ENCODE measurements at regions not wholly inside any gene's neighbourhood (a gene's known extent, or its start where the extent isn't known, plus 50 kb on each side); places are given as distances from the start of the nearest gene placed in this dataset.
"Not testable (repeated sequence)": the region's sequence is repeated elsewhere in the genome, so short reads cannot be mapped to it uniquely, and the experiment has no call there.

DNA sequence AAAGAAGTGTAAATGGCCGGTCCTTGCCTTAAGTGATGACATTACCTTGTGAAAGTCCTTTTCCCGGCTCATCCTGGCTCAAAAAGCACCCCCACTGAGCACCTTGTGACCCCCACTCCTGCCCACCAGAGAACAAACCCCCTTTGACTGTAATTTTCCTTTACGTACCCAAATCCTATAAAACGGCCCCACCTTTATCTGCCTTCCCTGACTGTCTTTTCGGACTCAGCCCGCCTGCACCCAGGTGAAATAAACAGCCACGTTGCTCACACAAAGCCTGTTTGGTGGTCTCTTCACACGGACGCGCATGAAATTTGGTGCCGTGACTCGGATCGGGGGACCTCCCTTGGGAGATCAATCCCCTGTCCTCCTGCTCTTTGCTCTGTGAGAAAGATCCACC lies 112.4 kb downstream of the NPY start:
- not testable (repeated sequence) for DNase-seq

DNA sequence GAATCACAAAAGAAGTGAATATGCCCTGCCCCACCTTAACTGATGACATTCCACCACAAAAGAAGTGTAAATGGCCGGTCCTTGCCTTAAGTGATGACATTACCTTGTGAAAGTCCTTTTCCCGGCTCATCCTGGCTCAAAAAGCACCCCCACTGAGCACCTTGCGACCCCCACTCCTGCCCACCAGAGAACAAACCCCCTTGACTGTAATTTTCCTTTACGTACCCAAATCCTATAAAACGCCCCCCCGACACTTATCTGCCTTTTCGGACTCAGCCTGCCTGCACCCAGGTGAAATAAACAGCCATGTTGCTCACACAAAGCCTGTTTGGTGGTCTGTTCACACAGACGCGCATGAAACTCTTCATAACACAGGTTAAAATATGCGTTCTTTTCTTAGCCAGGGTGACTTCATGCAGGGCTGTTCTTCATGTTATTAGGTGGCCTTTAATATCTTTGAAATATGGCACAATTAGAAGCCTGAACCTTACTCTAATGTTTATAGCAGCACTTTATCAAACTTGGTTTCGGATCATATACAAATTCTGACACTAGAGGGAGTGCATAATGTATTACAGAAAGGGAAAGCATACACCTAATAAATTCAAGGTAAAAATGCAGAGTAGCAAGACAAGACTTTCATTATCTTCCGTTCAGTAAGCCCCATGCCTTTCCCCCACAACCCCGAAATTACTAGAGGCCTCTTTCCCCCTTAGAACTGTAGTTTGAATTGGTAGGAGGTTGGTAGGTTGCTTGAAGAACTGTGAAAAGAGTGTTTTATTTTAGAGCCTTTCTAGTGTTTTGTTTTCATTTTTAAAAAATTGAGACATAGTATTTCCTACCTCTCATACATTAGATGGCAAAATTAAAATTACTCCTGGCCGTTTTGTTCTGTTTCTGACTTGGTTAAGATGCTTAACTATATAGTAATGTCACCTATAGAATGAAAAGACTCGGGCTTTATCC lies 117.9 kb downstream of the NPY start:
- peak; percentile 63 for DNase-seq

DNA sequence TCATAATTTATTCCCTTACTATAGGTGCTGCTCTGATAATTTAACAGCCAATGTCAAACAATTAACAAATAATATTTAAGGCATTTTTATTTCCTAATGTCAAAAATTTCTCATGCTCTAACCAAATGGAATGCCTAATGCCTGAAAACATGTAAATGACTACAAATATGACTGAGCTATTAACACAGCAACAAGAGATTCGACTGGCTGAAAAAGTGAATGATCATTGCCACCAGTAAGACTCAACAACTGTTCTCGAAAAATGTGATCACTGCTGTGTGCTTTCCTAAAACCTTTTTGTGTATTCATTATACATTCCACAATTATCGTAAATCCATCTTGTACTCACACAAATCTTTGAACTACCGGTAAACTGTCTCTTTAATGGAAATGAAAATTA lies 118.7 kb downstream of the NPY start:
- no peak for DNase-seq

DNA sequence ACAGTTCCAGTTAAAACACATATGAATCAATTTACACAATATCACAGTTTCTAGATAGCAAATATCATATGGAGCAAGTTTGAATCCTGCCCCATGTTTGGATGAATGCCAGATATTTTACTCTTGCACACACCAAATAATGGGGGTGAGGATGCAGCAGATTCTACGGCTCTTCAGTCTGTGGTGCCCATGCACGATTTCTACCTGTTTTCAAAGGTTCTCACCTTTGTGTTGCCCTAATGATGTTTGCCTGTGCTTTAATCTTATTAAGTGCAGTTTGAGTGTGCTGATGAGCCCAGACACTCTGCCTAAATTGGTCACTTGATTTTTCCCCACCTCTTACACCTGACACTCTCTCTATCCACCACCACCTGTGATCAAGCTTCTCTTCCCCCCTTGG lies 119.6 kb downstream of the NPY start:
- no peak for DNase-seq

DNA sequence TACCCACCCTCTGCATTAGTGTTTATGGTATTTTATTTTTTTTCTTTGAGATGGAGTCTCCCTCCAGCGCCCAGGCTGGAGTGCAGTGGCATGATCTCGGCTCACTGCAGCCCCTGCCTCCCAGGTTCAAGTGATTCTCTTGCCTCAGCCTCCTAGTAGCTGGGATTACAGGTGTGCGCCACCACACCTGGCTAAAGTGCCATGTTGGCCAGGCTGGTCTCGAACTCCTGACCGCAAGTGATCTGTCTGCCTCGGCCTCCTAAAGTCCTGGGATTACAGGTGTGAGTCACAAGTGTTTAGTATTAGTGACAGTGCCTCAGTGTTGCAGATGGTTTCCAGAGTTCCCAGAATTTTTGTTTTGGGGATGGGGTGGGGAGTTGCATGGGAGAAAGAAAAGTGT lies 120.3 kb downstream of the NPY start:
- DNase-seq, result no peak

DNA sequence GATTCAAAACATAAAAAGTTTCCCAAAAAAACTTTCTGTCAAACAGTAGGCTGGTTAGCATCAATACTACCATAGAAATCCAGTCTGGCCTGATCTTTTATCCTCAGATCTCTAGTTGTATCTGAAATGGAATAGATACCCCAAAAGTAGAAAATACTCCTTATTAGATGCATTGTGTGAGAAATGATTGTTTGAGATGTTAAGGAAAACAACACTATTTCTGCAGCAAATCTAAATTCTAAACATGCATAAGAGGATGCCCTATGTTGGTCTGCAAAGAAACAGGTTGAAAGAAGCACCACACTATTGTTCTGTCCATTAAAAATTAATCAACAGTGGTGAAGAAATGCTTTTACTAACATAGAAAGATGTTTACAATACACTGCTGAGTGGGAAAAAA lies 121.0 kb downstream of the NPY start:
- no peak for DNase-seq

DNA sequence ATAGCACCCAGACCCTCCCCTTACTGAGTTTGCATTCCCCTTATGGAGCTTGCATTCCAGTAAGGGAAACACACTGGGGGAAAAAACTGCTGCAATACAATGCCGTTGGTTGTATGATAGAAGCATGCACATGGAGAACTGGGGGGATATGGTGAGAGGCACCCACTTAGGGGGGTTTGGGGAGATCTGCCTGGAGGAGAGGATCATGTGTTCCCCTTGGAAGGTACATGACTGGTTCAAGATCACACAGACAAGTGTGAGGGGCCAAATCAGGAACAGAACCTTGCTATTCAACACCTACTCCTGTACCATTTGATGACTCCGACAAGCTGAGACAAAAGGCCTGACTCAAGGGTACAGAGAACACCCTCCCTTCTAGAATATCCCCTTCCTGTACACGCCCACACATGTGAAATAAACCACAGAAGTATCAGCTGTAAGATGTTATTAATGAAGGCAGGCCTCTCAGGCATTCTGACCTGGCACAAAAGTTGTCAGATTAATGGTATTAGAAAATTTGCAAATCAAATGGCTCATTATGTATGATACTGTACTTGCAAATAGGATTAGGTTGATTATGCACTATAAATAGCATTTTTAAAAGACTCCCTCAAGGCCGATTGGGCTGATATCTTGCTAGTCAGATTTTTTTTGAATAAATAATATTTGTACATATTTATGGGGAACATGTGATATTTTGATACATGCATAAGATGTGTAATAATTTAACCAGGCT lies 122.2 kb downstream of the NPY start:
- no peak for DNase-seq

DNA sequence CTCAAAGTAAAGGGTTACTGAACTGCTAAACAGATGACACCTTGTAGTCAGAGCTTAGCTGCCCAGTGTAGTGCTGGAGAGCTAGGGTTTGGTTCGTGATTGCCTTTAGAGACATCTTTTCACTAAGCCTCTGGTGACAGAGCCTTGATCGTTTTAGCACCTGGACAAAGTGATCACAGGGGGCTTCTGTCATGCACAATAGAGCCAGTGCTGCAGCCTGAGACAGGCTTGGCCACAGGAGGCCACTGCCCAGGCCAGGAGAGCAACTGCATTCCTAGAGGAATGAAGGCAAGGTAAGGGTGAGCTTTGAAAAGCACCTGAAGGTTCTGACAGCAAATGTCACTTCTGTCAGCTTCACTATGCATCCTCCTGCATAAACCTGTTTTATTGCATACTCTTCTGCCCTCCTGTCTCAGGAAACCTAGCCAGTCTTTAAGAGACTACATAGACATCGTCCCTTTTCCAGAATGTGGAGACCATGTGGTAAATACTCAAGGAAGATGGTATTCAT lies 122.9 kb downstream of the NPY start:
- no peak for DNase-seq

DNA sequence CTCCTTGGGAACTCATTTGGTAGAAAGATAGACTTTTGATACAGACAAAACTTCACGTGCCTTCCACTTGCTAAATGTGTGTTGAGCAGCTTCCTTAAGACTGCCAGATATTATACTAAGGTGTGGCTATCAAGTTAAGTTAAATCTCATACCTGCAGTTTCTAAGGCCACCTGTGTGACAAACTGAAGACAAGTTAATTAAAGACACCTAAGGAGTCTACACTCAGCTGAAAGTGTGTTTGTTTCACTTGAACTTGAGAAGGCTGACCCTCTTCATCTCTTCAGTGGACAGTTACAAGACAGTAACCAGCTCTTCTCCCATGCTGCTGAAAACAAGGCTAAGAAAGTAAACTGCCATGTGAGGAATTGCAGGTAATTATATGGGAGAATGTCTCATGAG lies 124.0 kb downstream of the NPY start:
- DNase-seq, result no peak

DNA sequence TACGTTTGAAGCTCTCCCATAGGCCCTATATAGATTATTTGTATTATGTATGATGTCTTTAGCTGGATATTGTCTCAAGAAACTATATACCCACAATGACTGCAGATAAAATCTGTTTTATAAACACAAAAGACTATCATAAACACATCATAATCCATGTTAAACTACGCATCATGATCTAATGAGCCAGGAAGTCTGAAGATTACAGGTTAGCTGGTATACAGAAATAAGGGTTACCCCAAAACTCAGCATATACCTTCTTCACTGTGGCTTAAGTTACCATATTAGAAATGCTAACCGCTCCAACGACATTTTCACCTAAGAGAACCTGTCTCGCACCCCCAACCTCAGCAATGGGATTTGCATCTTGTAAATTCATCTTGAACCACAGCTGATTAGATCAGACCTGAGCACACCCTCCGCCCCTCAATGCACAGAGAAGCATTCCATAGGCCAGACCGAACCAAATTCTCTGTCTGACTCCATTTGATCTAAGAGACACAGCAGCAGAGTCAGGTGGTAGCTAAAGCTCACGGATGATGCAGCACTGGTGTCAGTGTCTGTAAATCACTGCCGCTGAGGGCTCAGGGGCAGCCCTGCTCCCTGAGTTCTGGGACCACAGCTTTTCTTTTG lies 124.9 kb downstream of the NPY start:
- DNase-seq, result no peak

DNA sequence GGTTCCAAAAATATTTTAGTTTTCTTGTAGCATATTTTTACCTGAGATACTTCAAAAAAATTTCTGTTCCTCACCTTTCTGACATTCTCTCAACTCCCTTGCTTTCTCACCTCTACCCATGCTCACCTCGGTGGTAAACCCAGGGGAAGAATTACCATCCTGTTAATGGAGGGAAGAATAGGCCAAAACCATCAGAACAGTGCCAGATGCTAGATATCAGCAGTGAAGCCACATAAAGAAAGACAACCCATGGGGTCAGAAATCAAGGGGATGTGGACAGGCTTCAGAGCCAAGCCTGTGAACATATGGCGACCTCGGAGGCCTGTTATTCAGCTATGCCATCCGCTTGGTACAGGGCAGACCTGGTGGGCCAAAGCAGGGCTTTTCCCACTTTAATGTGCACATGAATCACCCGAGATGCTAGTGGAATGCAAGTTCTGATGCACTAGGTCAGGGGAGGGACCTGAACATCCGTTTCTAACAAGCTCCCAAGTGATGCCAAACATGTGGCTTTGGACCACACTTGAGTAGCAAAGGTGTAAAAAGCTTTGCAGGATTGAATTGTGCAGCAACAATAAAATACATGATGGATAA lies 125.5 kb downstream of the NPY start:
- DNase-seq, result no peak

DNA sequence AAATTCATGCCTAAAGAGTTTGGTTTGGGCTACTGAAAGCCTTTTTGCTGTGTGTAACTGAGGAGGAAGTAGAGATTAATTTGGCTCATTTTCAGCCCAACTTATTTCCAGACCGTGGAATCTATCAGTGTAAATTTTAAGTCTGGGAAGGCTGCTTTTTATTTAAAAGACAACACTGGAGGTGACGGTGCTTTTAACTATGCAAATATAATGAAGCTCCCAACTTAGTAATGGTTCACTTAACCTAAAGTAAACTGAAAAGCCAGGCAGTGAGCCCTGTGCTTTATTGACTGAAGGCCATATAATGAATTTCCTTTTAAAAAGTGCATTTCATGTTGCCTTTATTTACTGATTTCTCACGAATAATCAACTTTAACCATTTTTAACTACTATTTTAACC lies 127.2 kb downstream of the NPY start:
- no peak for DNase-seq

DNA sequence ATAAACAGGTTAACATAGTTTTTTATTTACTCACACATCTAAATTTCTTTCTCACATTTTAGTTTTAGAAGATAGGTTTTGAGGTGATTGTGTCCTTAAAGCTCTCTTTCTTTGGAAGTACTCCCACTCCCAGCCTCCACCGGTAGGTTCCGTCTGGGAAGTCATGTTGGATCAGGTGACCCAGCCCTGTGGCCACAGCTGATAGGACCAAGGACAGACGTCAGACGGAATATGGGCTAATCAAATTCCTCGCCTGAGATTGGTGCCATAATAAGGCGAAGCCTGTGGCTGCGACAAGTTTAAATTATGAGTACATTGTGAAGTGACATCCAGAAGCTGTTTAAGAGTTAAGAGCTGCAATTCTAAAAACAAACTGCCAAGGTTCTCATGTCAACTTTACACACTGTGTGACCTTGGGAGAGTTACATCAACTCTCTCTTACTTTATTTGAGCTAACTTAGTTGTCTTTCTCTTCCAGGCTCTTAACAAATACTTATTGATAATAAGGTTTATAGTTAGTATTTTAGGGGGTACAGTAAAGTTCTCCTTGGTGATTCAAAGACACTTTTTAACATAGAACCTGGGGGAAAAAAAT lies 133.6 kb downstream of the NPY start:
- DNase-seq, result no peak

DNA sequence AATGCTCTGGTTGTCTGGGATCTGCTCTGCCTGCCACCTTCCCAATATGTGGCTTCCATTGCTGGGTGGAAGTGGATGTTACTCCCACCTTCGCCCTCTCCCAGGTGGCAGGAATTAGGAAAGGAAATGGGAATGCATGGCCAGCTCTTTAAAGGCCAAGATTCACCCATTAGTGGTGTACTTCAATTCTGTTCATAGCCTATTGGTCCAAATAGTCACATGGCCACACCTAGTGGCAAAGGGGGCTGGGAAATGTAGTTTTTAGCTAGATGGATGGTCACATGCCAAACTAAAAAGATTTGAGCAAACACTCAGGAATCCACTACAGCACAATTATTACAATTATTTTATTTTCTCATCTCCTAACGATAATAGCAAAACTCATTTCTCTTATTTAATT lies 135.1 kb downstream of the NPY start:
- no peak for DNase-seq

DNA sequence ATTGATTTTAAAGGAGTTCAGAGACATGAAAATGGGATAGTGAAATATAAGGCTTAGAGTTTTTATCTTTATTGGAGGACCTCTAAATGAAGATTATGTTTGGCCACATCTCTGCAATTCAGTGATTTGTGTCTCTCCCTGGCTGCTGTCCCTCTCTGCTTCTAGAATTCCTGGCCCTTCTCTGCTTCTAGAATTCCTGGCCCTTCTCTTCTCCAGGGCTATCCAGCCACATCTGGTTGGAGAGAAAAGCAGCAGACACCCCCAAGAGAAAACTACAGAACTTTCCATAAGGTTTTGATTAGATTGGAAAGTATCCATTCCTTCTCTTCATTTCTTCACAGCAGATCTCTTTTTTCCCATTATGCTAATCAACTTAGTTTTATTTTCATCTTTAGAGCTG lies 135.5 kb downstream of the NPY start:
- no peak for DNase-seq

DNA sequence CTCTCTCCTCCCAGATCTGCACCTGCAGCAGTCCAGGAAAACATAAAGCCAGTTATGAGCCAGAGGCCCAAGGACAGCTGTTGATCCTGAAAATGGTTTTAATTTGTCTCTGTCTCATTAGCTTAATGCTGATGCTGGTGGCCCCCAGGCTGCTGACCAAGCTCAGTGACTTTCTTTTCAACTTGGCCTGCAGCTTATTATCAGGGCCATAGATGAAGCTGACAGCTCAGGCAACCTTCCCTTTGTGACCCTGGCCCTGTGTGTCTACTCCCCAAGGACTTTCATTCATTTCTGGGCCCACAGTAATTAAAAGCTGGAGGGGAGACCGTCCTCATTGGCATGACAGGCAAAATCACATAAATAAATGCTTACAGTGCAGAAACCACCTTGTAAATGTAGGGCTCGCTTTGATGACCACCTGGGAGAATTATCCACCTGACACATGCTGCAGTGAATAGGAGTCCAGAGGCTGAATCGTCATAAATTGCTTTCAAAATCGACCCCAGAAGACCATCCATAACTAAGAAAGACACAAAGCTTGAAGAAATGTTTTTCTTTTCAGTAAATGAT lies 138.5 kb downstream of the NPY start:
- DNase-seq, result no peak

DNA sequence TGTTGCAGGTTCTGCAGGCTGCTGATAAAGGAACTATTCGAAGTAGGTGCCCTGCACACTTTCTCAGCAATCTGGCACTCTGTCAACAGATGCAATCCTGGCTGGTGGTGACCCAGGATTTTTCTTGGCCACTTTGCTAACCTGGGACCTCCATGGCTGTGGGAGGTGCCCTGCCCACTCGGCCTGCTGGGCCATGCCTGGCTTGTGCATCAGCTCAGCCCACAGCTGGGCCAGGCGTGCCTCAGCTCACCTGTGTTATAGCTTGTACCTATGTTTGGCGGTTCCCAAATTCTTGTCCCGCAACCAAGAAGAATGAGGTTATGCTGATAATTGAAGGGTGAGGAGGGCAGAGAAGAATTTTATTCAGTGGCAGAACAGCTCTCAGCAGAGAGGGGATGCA lies 141.7 kb downstream of the NPY start:
- no peak for DNase-seq

DNA sequence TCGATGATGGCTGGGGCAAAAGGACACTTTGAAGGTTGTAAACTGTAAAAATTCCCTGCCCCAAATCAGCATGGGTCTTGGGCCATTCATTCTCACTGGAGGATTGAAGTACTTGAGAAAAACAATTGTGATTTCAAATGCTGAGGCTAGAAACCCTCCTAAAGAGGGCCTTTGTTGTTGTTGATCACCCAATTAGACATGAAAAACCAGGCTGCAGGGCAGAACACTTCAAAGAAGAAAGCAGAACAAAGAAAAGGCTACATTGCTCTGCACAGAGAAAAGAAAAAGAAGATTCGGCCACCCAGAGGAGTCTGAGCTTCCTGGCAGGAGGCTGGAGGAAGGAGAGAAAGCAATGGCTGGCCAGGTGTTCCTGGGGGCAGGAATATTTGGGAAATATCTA lies 143.1 kb downstream of the NPY start:
- DNase-seq, result no peak

DNA sequence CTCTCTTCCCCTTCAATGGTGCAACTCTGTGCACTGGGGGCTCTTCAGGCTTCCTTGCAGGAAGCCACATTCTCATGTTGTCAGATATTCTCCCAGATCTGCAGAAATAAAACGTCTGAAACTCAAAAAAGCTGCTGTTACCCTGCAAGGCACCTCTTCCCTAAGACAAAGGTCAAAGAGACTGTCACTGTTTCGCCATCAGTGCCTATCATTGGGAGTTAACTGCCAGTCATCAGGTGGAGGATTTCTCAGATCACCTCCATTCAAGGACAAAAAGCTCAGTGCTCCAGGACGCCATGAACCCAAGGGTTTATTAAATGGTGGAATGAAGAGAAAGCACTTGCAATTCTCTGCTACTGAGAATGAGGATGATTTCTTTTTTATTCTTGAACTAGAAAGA lies 144.6 kb upstream of the PALS2 start:
- no peak for DNase-seq

DNA sequence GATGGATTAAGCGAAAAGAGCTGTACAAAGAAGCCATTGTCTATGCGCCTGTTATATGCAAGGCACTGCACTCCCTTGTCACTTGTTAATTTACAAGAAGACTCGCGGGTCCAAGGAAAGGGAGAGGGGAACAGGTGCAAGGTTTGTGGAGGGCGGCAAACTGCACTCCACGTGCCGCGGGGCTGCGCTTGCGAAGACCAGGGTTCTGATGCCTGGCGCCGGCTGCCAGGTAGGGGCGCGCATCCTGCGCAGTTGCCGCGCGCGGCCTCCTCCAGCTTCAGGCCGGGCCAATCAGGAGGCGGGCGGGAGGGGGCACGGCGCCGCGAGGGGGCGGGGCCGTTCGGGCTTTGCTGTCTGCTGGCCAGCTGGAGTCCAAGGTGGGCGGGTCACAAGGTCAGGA lies 140.6 kb upstream of the PALS2 start:
- no peak for DNase-seq

DNA sequence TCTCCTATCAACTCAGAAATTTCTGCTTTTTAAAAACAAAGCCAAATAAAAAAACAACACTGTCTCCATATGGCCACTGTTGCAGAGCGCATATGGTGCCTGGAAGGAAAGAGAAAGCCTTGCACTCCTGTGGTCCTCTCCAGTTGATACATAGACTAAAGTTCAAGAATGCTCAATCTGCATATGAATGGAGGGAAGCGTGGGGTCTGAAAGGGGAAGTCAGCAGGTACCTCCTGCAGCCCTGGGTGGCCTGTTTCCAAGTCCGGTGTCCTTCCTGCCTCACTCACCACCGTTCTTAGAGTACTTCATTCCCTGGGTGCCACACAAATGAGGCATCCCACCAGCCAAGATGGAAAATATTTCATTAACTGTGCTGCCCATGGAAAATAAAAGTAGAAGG lies 138.3 kb upstream of the PALS2 start:
- DNase-seq, result no peak

DNA sequence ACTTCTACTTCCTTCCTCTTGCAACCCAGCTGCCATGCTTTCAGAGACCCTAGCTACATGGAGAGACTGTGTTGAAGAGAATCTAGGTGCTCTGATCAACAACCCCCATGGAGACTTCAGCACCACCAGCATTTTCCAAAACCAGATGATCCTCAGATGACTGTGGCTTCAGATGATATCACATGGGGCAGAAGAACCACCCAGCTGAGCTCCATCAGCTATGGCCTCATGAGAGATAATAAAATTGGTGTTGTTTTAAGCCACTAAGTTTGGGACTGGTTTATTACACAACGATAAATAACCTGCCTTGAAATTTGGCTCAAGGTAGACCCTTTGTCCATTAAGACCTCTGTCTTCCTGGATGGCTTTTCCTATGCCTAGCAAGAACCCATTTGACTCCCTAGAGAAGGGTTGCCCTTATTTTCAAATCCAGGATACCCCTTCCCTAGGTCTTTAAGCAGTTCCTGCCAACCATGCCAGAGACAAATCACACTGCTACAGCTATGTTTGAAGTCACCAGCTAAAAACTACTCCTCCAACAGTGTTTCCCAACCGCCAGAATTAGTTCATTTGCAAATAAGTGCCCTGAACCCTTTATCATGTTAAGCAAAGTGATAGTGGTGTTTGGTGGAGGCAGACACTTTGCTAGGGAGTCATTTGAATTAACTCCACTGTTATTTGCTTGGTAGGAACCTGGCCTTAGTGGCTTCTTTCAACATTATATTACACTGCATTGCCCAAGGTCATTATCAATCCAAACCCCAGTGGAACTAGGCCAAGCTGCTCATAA lies 136.9 kb upstream of the PALS2 start:
- DNase-seq, result no peak
